Stimulated activated naive CD4-positive, alpha-beta T cell (primary cell): ENCODE measurements at regions not wholly inside any gene's neighbourhood (a gene's known extent, or its start where the extent isn't known, plus 50 kb on each side); places are given as distances from the start of the nearest gene placed in this dataset.
"Not testable (repeated sequence)": the region's sequence is repeated elsewhere in the genome, so short reads cannot be mapped to it uniquely, and the experiment has no call there.

Experiments
- DNase-seq, 6 experiments: peaks; one replicate each; lab custom pipeline; 2025; lab: John Stamatoyannopoulos, UW

- peak in 3 of 6 experiments; percentile 4 to 41 (median 36) for DNase-seq
Observed at GRCh38 chr4:152063621-152064240, 302.9 kb upstream of the GATB start.

- DNase-seq = no peak
Observed at GRCh38 chr4:152062936-152063620, 302.3 kb upstream of the GATB start.

GRCh38 chr4:152054731-152055130 lies 293.9 kb upstream of the GATB start:
- DNase-seq = no peak

GRCh38 chr4:152052451-152053057 lies 291.7 kb upstream of the GATB start:
- DNase-seq = no peak

- DNase-seq = not testable (repeated sequence)
Observed at GRCh38 chr4:152051332-152051731, 290.5 kb upstream of the GATB start.

GRCh38 chr4:152050106-152050505 lies 289.3 kb upstream of the GATB start:
- DNase-seq = no peak

- no peak for DNase-seq
Observed at GRCh38 chr4:152047451-152047850, 286.6 kb upstream of the GATB start.

GRCh38 chr4:152045807-152046571 lies 285.2 kb upstream of the GATB start:
- peak in 1 of 6 experiments; percentile 1 for DNase-seq

- DNase-seq = peak in 1 of 6 experiments; percentile 15
Observed at GRCh38 chr4:152045449-152045806, 284.6 kb upstream of the GATB start.

GRCh38 chr4:152044331-152045036 lies 283.7 kb upstream of the GATB start:
- DNase-seq = no peak

- no peak for DNase-seq
Observed at GRCh38 chr4:152041295-152041694, 280.5 kb upstream of the GATB start.

GRCh38 chr4:152039691-152040090 lies 278.9 kb upstream of the GATB start:
- no peak for DNase-seq

GRCh38 chr4:152039023-152039481 lies 278.2 kb upstream of the GATB start:
- no peak for DNase-seq

GRCh38 chr4:152038238-152038637 lies 277.4 kb upstream of the GATB start:
- no peak for DNase-seq

GRCh38 chr4:152037435-152037834 lies 276.6 kb upstream of the GATB start:
- DNase-seq = no peak

- no peak for DNase-seq
Observed at GRCh38 chr4:152033621-152034020, 272.8 kb upstream of the GATB start.

- DNase-seq = no peak
Observed at GRCh38 chr4:152032722-152033131, 271.9 kb upstream of the GATB start.

GRCh38 chr4:152029631-152030030 lies 268.8 kb upstream of the GATB start:
- DNase-seq = no peak

- DNase-seq = no peak
Observed at GRCh38 chr4:152028131-152028530, 267.3 kb upstream of the GATB start.

GRCh38 chr4:152024881-152025280 lies 264.1 kb upstream of the GATB start:
- DNase-seq = peak in 1 of 6 experiments; percentile 2

- no peak for DNase-seq
Observed at GRCh38 chr4:152023674-152024073, 262.9 kb upstream of the GATB start.

- no peak for DNase-seq
Observed at GRCh38 chr4:152022543-152022942, 261.7 kb upstream of the GATB start.
